HepG2 (cell line): ENCODE measurements at regions not wholly inside any gene's neighbourhood (a gene's known extent, or its start where the extent isn't known, plus 50 kb on each side); places are given as distances from the start of the nearest gene placed in this dataset.

Experiments used
- ATAC-seq: fragments of 200-7000 bp; cut with Tn5 transposase; 3 replicates; pipeline ENCODE4 v1.9.1; 2020; ENCODE audit warnings: mild to moderate bottlenecking, moderate library complexity
- BruUV-seq: library from RNA; stranded (reverse); fragments of 400-500 nt; replicated peaks from 2 replicates; lab custom pipeline; 2021; lab: Mats Ljungman, UMichigan
- CTCF ChIA-PET: fragments of 300-600 bp; formaldehyde crosslinking; extraction: SDS; loops from one replicate; lab custom pipeline; 2021; ENCODE audit warnings: low total read pairs, inconsistent platforms, low intra/inter-chr PET ratio; lab: Yijun Ruan, JAX
- POLR2A ChIA-PET: fragments of 350-600 bp; sonication (Branson Sonifier 250); formaldehyde crosslinking; loops from one replicate; lab custom pipeline; 2020; ENCODE audit warnings: antibody characterized with exemption, inconsistent platforms; lab: Yijun Ruan, JAX
- DNase-seq: peaks from one replicate; pipeline ENCODE4 v3.0.0-alpha.2; 2015; ENCODE audit warnings: low spot score
- FAIRE-seq: peaks from 3 replicates; lab custom pipeline; 2011; peaks lifted over from hg19 to GRCh38; lab: Jason Lieb, UNC
- H2AFZ ChIP-seq: one replicate; pipeline ENCODE4 v1.6.1; 2011; ENCODE audit warnings: low read length, inconsistent platforms
- H3K27ac ChIP-seq: fragments of 300-600 bp; 3 replicates; pipeline ENCODE4 v1.8.0; 2011; ENCODE audit warnings: mixed run types, mild to moderate bottlenecking, mixed read lengths, low read length, inconsistent platforms; ENCODE audit not compliant: insufficient read depth; ENCODE audit errors: extremely low read length
- H3K27me3 ChIP-seq, 2 experiments: fragments of 200-600 bp in 1 of 2; 2 replicates in 1 of 2; 3 replicates in 1 of 2; pipeline versions ENCODE4 v1.6.0 to v1.8.0; 2011; ENCODE audit warnings: low read length in 2 of 2, mild to moderate bottlenecking in 2 of 2, moderate library complexity in 2 of 2, inconsistent platforms in 1 of 2; ENCODE audit not compliant: insufficient read depth in 2 of 2, control insufficient read depth in 1 of 2
- H3K36me3 ChIP-seq, 2 experiments: fragments of 200-600 bp in 1 of 2; replicated peaks in 1 of 2; 2 replicates in 1 of 2; 3 replicates in 1 of 2; pipeline versions ENCODE4 v1.5.1 to v1.8.0; 2011; ENCODE audit warnings: low read length in 2 of 2, inconsistent platforms in 1 of 2; ENCODE audit not compliant: insufficient read depth in 2 of 2, control insufficient read depth in 1 of 2
- H3K4me1 ChIP-seq: 2 replicates; pipeline ENCODE4 v1.5.1; 2012; ENCODE audit warnings: low read length, inconsistent platforms; ENCODE audit not compliant: insufficient read depth
- H3K4me2 ChIP-seq: 2 replicates; pipeline ENCODE4 v1.6.0; 2011; ENCODE audit warnings: low read depth, low read length, inconsistent platforms
- H3K4me3 ChIP-seq, 3 experiments: fragments of 200-600 bp in 1 of 3; sonication (generic), shearing (Covaris generic) in 1 of 3; replicated peaks in 1 of 3; 2 replicates each; pipeline ENCODE4 v1.5.1; 2011 to 2016; ENCODE audit warnings: low read length in 3 of 3, inconsistent platforms in 2 of 3, low read depth in 2 of 3, mild to moderate bottlenecking in 2 of 3, control low read depth in 1 of 3, mixed read lengths in 1 of 3; ENCODE audit not compliant: insufficient read depth in 1 of 3
- H3K79me2 ChIP-seq: one replicate; pipeline ENCODE4 v1.6.1; 2011; ENCODE audit warnings: low read length, inconsistent platforms; ENCODE audit not compliant: insufficient read depth
- H3K9ac ChIP-seq: 2 replicates; pipeline ENCODE4 v1.6.0; 2011; ENCODE audit warnings: mild to moderate bottlenecking, low read depth, low read length, inconsistent platforms; ENCODE audit not compliant: insufficient read depth
- H3K9me3 ChIP-seq: 2 replicates; pipeline ENCODE4 v1.5.1; 2012; ENCODE audit warnings: mild to moderate bottlenecking, low read length
- H4K20me1 ChIP-seq: 2 replicates; pipeline ENCODE4 v1.6.0; 2011; ENCODE audit warnings: inconsistent platforms, mild to moderate bottlenecking, low read length, moderate library complexity; ENCODE audit not compliant: insufficient read depth
- E2F1 ChIP-seq: sonication (generic); formaldehyde crosslinking; IDR thresholded peaks from 2 replicates; pipeline ENCODE4 v1.5.0; 2020; ENCODE audit warnings: missing genetic modification reagents
- FOXA3 ChIP-seq: IDR thresholded peaks from 2 replicates; pipeline ENCODE4 v1.6.1; 2016; ENCODE audit warnings: missing genetic modification reagents, missing compliant biosample characterization
- IKZF5 ChIP-seq: IDR thresholded peaks from 2 replicates; pipeline ENCODE4 v1.6.1; 2018; ENCODE audit warnings: missing genetic modification reagents, mild to moderate bottlenecking, missing compliant biosample characterization
- NFKB2 ChIP-seq: sonication (generic); formaldehyde crosslinking; IDR thresholded peaks from 2 replicates; pipeline ENCODE4 v1.4.0; 2020; ENCODE audit warnings: missing genetic modification reagents, borderline replicate concordance
- SOX13 ChIP-seq, 3 experiments: fragments of 450-650 bp in 1 of 3; sonication (generic) in 1 of 3; formaldehyde crosslinking in 1 of 3; IDR thresholded peaks in 2 of 3; conservative IDR thresholded peaks in 1 of 3; 2 replicates each; pipeline versions ENCODE4 v1.5.0 to v1.6.1; 2016 to 2020; ENCODE audit warnings: antibody characterized with exemption in 1 of 3, mild to moderate bottlenecking in 1 of 3, missing compliant biosample characterization in 1 of 3, missing genetic modification reagents in 1 of 3, moderate library complexity in 1 of 3
- ZBTB39 ChIP-seq: sonication (generic); formaldehyde crosslinking; IDR thresholded peaks from 2 replicates; pipeline ENCODE4 v1.5.0; 2020; ENCODE audit warnings: missing genetic modification reagents
- ZNF614 ChIP-seq: IDR thresholded peaks from 2 replicates; pipeline ENCODE4 v1.6.1; 2018; ENCODE audit warnings: missing biosample characterization, missing genetic modification reagents, inconsistent platforms, borderline replicate concordance
- WGBS: methylation state at CpG from one replicate; pipeline ENCODE4 v1.1.6; 2017; ENCODE audit warnings: low lambda C conversion rate; 5-methylcytosine and 5-hydroxymethylcytosine counted together
- in situ Hi-C: cut with HindIII; loops from 2 replicates; pipeline ENCODE4 v1.10.0; 2017; ENCODE audit warnings: low pct_unique_long_range_greater_than_20kb; ENCODE audit not compliant: extremely low pct_ligation_motif_present
- intact Hi-C: fragments of 100-400 bp; cut with micrococcal nuclease; formaldehyde crosslinking; loops from one replicate; pipeline ENCODE4 v1.10.0; 2022; ENCODE audit not compliant: unreplicated experiment

GRCh38 chr3:28624084-28624483 lies 275.5 kb upstream of the AZI2 start:
- no peak for TF ChIP-seq SOX13 (IDR thresholded peaks at IDR 0.05)
- no peak for TF ChIP-seq SOX13 (CRISPR knock-in tag; conservative IDR thresholded peaks at IDR 0.05 in 1 of 2, IDR thresholded peaks at IDR 0.05 in 1 of 2)
- TF ChIP-seq E2F1 (CRISPR knock-in tag): no peak
- TF ChIP-seq ZNF614 (CRISPR knock-in tag): no peak
- TF ChIP-seq FOXA3 (CRISPR knock-in tag): no peak
- no peak for TF ChIP-seq ZBTB39 (CRISPR knock-in tag)
- TF ChIP-seq NFKB2 (CRISPR knock-in tag): no peak
- TF ChIP-seq IKZF5 (CRISPR knock-in tag): no peak
- no peak overlapping the region for H3K4me3 ChIP-seq
- FAIRE-seq (no peak), ATAC-seq (no peak), DNase-seq (no peak)
- no peaks in the 10 kb centered on the region for H3K27me3 ChIP-seq
- H3K9ac ChIP-seq: no peak overlapping the region
- no peak overlapping the region for H3K27ac ChIP-seq
- no peak overlapping the region for H3K4me2 ChIP-seq
- CTCF ChIA-PET: no interaction called here
- H4K20me1 ChIP-seq: no peaks in the 10 kb centered on the region
- no peak overlapping the region for H2AFZ ChIP-seq
- 10% methylated on average over 3 of the region's 3 CpGs for WGBS
- H3K9me3 ChIP-seq: no peaks in the 10 kb centered on the region
- POLR2A ChIA-PET: no interaction called here
- no TSS peak for BruUV-seq
- in situ Hi-C loops (no loop called here), intact Hi-C loops (no loop called here)
- H3K79me2 ChIP-seq: no peaks in the 10 kb centered on the region
- no peaks in the 10 kb centered on the region for H3K4me1 ChIP-seq
- H3K36me3 ChIP-seq: no peaks in the 10 kb centered on the region
